ENCODE measurements at regions not wholly inside any gene's neighbourhood (a gene's known extent, or its start where the extent isn't known, plus 50 kb on each side); places are given as distances from the start of the nearest gene placed in this dataset.

GRCh38 chr1:98260412-98260811, 339.6 kb upstream of the DPYD start:
- no peaks in the 10 kb centered on the region for H3K4me1 ChIP-seq (ENCODE audit: control insufficient read depth, low read length)
- H3K79me2 ChIP-seq (ENCODE audit: control insufficient read depth, low read length), result no peaks in the 10 kb centered on the region
- no peaks in the 10 kb centered on the region for H3K27me3 ChIP-seq (ENCODE audit: control insufficient read depth, low read length)
- H3K9me2 ChIP-seq (replicated peaks; ENCODE audit: control insufficient read depth, low read length), result no peaks in the 10 kb centered on the region
- no peak for TF ChIP-seq EZH2phosphoT487 (IDR thresholded peaks at IDR 0.05; ENCODE audit: borderline replicate concordance, low read length)
- TF ChIP-seq CTCF (IDR thresholded peaks at IDR 0.05; ENCODE audit: low read depth, low read length, poor library complexity, severe bottlenecking), result no peak
- no peaks in the 10 kb centered on the region for H3F3A ChIP-seq (ENCODE audit: control insufficient read depth, insufficient read depth)
- no peaks in the 10 kb centered on the region for H3K9me3 ChIP-seq (ENCODE audit: control insufficient read depth, insufficient read depth, low read length)
- H3K27ac ChIP-seq (ENCODE audit: low read depth, low read length), result no peak overlapping the region
- no peaks in the 10 kb centered on the region for H3K36me3 ChIP-seq (ENCODE audit: control insufficient read depth, low read length)
- no peak overlapping the region for H3K4me3 ChIP-seq (ENCODE audit: low read length)
- no peaks in the 10 kb centered on the region for H4K20me1 ChIP-seq (ENCODE audit: control insufficient read depth, insufficient read depth, low read depth, low read length)
- H3K4me2 ChIP-seq (ENCODE audit: low read length), result no peak overlapping the region

DNA sequence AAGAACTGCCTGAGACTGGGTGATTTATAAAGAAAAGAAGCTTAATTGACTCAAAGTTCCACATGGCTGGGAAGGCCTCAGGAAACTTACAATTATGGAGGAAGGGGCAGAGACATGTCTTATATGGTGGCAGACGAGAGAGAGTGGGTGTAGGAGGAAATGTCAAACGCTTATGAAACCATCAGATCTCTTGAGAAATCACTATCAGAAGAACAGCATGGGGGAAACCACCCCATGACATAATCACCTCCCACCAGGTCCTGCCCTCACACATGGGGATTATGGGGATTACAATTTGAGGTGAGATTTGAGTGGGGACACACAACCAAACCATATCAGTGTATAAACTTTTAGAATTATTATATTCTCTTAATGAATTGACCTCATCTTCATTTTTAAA, 335.9 kb upstream of the DPYD start:
- no peak for TF ChIP-seq EZH2phosphoT487 (IDR thresholded peaks at IDR 0.05; ENCODE audit: borderline replicate concordance, low read length)
- no peak for TF ChIP-seq CTCF (IDR thresholded peaks at IDR 0.05; ENCODE audit: low read depth, low read length, poor library complexity, severe bottlenecking)

DNA sequence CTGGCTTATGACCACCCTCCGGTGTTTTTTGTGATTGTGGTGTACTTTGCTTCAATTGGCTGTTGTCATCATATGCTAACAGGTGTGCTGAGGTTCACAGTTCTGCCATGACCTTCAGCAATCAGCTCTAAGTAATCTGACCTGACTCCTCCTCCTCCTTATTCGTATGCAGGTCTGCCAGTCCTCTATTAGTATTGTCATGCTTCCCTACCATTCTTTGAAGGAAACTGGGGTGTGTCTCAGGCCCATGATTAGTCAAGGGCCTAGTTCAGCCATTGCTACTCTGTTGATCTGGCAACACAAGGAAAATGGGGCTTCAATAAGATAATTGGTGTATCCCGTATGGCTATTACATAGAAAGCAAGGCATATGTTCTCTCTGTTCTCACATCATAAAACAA, 332.3 kb upstream of the DPYD start:
- Histone ChIP-seq H3K4me3 (ENCODE audit: low read length) (no peak overlapping the region), H3F3A (ENCODE audit: control insufficient read depth, insufficient read depth) (no peaks in the 10 kb centered on the region), H3K36me3 (ENCODE audit: control insufficient read depth, low read length) (no peaks in the 10 kb centered on the region), H3K9me3 (ENCODE audit: control insufficient read depth, insufficient read depth, low read length) (no peaks in the 10 kb centered on the region), H3K9me2 (replicated peaks; ENCODE audit: control insufficient read depth, low read length) (no peaks in the 10 kb centered on the region), H4K20me1 (ENCODE audit: control insufficient read depth, insufficient read depth, low read depth, low read length) (no peaks in the 10 kb centered on the region), H3K4me2 (ENCODE audit: low read length) (no peak overlapping the region), H3K79me2 (ENCODE audit: control insufficient read depth, low read length) (no peaks in the 10 kb centered on the region), H3K27ac (ENCODE audit: low read depth, low read length) (no peak overlapping the region), H3K4me1 (ENCODE audit: control insufficient read depth, low read length) (no peaks in the 10 kb centered on the region), H3K27me3 (ENCODE audit: control insufficient read depth, low read length) (no peaks in the 10 kb centered on the region)
- no peak for TF ChIP-seq CTCF (IDR thresholded peaks at IDR 0.05; ENCODE audit: low read depth, low read length, poor library complexity, severe bottlenecking)
- no peak for TF ChIP-seq EZH2phosphoT487 (IDR thresholded peaks at IDR 0.05; ENCODE audit: borderline replicate concordance, low read length)

More for the DNA sequence above, 335.9 kb upstream of the DPYD start:
- no peaks in the 10 kb centered on the region for H3K79me2 ChIP-seq (ENCODE audit: control insufficient read depth, low read length)
- H3K4me3 ChIP-seq (ENCODE audit: low read length), result no peak overlapping the region
- no peaks in the 10 kb centered on the region for H3K27me3 ChIP-seq (ENCODE audit: control insufficient read depth, low read length)
- no peaks in the 10 kb centered on the region for H3F3A ChIP-seq (ENCODE audit: control insufficient read depth, insufficient read depth)
- no peak overlapping the region for H3K4me2 ChIP-seq (ENCODE audit: low read length)
- H3K9me2 ChIP-seq (replicated peaks; ENCODE audit: control insufficient read depth, low read length), result no peaks in the 10 kb centered on the region
- no peak overlapping the region for H3K27ac ChIP-seq (ENCODE audit: low read depth, low read length)
- H3K9me3 ChIP-seq (ENCODE audit: control insufficient read depth, insufficient read depth, low read length), result no peaks in the 10 kb centered on the region
- no peaks in the 10 kb centered on the region for H3K36me3 ChIP-seq (ENCODE audit: control insufficient read depth, low read length)
- H3K4me1 ChIP-seq (ENCODE audit: control insufficient read depth, low read length), result no peaks in the 10 kb centered on the region
- H4K20me1 ChIP-seq (ENCODE audit: control insufficient read depth, insufficient read depth, low read depth, low read length), result no peaks in the 10 kb centered on the region

DNA sequence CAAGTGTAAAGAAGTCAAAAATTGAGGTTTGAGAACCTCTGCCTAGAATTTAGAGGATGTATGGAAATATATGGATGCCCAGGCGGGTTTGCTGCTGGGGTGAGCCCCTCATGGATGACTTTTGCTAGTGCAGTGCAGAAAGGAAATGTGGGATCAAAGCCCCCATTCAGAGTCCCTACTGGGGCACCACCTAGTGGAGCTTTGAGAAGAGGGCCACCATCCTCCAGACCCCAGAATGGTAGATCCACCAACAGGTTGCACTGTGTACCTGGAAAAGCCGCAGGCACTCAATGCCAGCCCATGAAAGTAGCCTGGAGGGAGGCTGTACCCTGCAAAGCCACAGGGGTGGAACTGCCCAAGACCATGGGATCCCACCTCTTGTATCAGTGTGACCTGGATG, 330.7 kb upstream of the DPYD start:
- TF ChIP-seq CTCF (IDR thresholded peaks at IDR 0.05; ENCODE audit: low read depth, low read length, poor library complexity, severe bottlenecking) (no peak), EZH2phosphoT487 (IDR thresholded peaks at IDR 0.05; ENCODE audit: borderline replicate concordance, low read length) (no peak)

More for the DNA sequence above, 330.7 kb upstream of the DPYD start:
- H3K27ac ChIP-seq (ENCODE audit: low read depth, low read length), result no peak overlapping the region
- no peaks in the 10 kb centered on the region for H3K27me3 ChIP-seq (ENCODE audit: control insufficient read depth, low read length)
- H3K4me1 ChIP-seq (ENCODE audit: control insufficient read depth, low read length), result no peaks in the 10 kb centered on the region
- H3K4me2 ChIP-seq (ENCODE audit: low read length), result no peak overlapping the region
- H3F3A ChIP-seq (ENCODE audit: control insufficient read depth, insufficient read depth), result no peaks in the 10 kb centered on the region
- no peaks in the 10 kb centered on the region for H4K20me1 ChIP-seq (ENCODE audit: control insufficient read depth, insufficient read depth, low read depth, low read length)
- no peaks in the 10 kb centered on the region for H3K79me2 ChIP-seq (ENCODE audit: control insufficient read depth, low read length)
- no peaks in the 10 kb centered on the region for H3K9me2 ChIP-seq (replicated peaks; ENCODE audit: control insufficient read depth, low read length)
- H3K4me3 ChIP-seq (ENCODE audit: low read length), result no peak overlapping the region
- H3K36me3 ChIP-seq (ENCODE audit: control insufficient read depth, low read length), result no peaks in the 10 kb centered on the region
- no peaks in the 10 kb centered on the region for H3K9me3 ChIP-seq (ENCODE audit: control insufficient read depth, insufficient read depth, low read length)

Data from DOHH2 (cell line).